Gastroesophageal sphincter (tissue), 3 donors: ENCODE measurements at regions not wholly inside any gene's neighbourhood (a gene's known extent, or its start where the extent isn't known, plus 50 kb on each side); places are given as distances from the start of the nearest gene placed in this dataset.

Experiments
- CTCF ChIP-seq, 4 experiments: fragments of 200-600 bp in 2 of 4; fragments of 450-650 bp in 2 of 4; sonication (generic) in 1 of 4; IDR thresholded peaks; one replicate each; pipeline ENCODE4 v1.5.1; 2017 to 2019; ENCODE audit warnings: antibody characterized with exemption in 4 of 4, mild to moderate bottlenecking in 2 of 4, moderate library complexity in 2 of 4
- POLR2A ChIP-seq, 2 donors: fragments of 450-650 bp; IDR thresholded peaks; one replicate each; pipeline ENCODE4 v1.6.1; 2017; ENCODE audit warnings: antibody characterized with exemption in 2 of 2, mild to moderate bottlenecking in 2 of 2, moderate library complexity in 1 of 2

DNA sequence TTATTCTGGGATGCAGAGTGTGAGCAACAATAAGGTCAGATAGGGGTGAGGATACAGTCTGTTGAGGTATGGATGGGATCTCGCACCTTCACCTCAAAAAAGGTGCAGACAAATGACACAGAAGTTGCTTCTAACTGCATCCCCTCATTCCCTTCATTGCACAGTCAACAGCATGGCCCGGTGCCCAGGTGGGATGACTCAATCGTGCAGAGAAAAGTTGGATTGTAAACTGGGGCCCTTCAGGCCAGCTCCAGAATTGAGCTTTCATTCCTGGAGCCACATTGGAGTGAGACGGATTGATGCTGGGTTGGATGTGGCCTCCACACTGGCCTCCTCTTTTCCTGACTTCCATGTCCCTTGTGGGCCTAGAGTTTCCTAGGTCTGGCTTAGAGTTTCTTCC is 977.4 kb downstream of the KCNJ18 start:
- TF ChIP-seq CTCF (IDR thresholded peaks at IDR 0.05) (no peak), POLR2A (IDR thresholded peaks at IDR 0.05) (no peak)
